GM19455 (cell line): ENCODE measurements at regions not wholly inside any gene's neighbourhood (a gene's known extent, or its start where the extent isn't known, plus 50 kb on each side); places are given as distances from the start of the nearest gene placed in this dataset.
"Not testable (repeated sequence)": the region's sequence is repeated elsewhere in the genome, so short reads cannot be mapped to it uniquely, and the experiment has no call there.

Experiments used
- ATAC-seq: cut with Tn5 transposase; IDR thresholded peaks from one replicate; pipeline ENCODE4 v1.9.1; 2021; ENCODE audit not compliant: unreplicated experiment

DNA sequence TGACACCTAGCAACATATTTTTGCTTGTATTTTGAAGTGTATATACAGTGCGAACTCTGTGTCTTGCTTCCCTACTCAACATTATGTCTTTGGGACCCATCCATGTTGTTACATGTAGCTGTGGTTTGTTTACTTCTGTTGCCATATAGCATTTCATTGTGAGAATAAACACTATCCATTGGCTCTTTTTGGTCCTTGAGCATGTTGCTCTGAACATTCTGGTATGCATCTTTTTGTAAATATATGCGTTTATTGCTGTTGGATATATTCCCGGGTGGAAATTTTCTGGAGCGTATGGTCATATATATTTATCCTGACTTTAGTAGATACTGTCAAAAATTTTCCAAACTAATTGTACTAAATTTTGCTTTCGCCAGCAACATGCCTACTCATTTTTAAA lies 222.5 kb upstream of the SPTLC3 start:
- no peak for ATAC-seq

DNA sequence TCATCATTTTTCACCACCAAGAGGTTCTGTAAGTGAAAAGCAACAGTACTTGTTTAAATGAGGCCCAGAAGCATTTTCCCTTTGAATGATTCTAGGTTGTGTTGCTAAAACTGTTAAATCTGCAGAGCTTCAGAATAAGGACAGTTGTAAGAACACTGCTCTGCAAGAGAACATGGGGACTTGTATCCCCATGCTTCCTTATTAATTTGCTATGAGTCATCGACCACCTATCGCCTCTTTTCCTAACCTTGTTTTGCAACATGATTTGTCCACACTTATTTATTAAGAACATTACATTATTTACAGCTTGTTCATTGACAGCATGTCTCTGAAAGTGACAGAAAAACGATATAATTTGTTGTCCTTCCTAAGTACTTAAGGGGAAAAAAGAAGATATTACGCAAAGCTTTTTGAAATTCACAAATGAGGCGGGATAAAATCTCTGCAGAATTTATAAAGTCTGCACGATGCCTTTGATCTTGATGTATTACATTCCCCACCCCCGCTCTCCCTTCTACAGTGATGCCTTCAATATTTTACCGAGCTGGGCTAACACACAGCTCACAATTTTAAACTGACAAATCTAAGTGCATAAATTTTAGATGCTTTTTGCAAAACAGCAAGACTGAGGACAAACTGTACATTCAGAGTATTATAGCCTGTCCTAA lies 220.0 kb upstream of the SPTLC3 start:
- no peak for ATAC-seq

DNA sequence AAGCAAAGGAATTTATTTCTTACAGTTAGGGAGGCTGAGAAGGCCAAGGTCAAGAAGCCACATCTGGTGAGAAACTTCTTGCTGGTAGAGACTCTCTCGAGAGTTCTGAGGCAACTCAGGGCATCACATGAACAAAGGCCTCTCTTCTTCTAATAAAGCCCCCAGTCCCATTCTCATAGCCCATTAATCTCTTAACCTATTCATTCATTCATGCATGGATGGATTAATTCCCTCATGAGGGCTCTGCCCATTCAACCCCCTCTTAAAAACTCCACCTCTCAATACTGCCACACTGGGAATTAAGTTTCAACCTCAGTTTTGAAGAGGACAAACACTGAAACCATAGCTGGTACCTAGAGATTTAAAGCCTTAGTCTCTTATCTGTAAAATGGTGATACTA lies 217.9 kb upstream of the SPTLC3 start:
- no peak for ATAC-seq

DNA sequence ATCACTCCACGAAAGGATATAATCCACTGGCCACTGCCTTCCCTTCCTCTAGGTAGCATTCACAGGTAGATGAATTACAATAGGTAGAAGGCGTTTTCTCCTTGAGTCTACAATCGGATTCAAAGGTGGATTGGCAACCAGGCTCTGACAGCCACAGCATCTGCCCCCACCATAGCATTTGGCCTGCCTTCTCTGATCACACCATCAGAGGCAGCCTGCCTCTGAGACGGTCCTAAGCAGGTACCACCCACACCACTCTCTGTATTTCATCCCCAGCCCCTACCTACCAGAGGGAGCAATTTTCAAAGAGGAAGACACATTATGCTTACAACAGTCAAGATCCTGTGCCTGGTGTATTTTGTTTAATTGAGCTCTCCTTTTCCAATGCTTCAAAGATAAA lies 210.5 kb upstream of the SPTLC3 start:
- no peak for ATAC-seq

DNA sequence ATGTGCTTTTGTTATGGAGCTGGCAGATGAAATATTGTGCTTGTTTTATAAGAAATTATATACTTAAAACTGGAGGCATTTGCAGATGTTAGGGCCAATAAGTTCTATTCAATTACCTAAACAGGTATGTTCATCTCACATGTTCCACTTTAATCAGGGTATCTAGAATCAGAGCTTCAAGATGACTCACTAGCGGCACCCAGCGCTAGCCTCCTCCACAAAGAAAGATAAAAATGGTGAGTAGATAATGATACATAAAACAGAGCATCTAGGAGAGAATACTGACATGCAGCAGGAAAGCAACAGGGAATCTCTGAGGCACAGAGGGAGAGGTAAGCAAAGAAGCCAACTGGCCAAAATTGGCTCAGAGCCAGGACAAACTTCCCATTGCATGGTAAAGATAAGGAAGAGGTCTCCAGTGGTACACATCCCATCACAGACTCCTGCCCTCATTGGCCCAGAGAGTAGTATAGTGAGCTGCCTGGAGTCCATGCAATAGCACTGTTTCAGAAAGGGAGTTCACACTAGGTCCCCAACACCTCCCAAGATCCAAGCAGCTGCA lies 200.7 kb upstream of the SPTLC3 start:
- no peak for ATAC-seq

DNA sequence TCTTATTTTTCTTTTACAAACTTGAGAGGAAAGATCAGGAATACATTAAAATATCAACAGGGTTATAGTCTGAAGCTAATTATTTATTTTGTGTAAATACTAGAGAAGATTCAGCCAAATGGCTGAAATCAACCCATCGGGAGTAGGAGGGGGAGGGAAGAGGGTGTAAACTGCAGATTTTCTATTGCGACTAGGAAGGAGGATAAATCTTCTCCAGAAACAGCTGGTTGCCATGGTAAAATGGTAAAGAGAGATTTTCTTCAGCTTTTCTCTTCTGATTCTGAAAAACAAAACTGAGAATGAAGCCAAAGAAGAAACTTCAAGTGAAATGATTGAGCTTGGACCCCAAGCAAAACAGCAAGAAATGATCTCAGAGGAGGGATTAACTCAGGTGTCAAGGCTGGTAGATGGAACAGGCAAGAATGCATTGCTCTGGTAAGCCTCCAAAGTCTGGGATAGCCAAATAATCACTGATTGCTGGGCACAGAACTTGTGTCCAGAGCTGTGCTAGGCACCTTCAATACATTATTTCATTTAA lies 193.5 kb upstream of the SPTLC3 start:
- ATAC-seq: no peak

DNA sequence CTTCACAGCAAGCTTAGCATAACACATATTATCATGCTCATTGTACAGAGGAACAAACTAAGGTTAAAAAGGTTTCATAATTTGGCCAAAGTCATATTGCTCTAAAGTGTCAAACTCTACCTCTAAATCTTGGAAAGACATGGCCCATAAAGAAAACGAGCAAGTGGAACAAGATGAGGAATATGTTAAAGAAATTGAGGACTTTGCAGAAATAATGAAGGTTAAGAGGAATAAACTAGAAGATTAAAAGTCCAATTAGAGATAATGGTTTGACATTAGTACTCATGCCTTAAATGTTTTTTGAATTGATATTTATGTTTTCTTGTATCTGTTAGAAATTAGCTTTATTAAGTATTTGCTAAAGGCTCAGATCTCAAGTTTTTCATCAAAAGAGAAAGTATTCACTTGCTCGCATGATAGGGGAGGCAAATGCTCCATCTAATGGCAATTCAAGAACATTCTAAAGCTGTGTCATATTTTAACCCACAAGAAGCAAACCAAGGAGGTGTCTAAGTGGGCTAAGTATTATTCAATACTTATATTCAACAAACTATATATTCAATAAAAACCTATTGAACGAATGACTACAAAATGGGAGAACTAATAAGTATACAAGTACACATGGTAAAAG lies 192.9 kb upstream of the SPTLC3 start:
- ATAC-seq: no peak

- no peak for ATAC-seq
Measured at GRCh38 chr20:12821249-12821648, 187.5 kb upstream of the SPTLC3 start.

DNA sequence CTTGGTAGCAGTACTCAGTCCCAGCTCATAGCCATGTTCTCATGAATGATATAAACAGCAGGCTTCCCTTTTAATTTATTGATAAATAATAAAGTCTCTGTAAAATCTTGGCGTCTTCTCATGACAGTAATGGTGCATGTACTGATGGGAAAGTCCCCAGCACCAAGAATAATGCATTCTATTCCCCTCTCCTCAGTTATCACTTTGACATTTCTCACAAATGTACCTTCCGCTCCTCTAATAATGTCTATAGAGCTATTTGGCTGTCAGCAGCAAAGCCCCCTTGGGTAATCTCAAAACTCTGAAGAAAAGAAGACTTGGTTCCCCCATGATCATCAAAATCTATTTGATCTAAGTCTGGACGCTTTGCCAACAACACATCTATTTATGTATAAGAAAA lies 185.0 kb upstream of the SPTLC3 start:
- no peak for ATAC-seq

- ATAC-seq: no peak
Measured at GRCh38 chr20:12824328-12825225, 184.2 kb upstream of the SPTLC3 start.

- ATAC-seq: no peak
Measured at GRCh38 chr20:12825226-12825595, 183.6 kb upstream of the SPTLC3 start.

- ATAC-seq: no peak
Measured at GRCh38 chr20:12827816-12828385, 180.9 kb upstream of the SPTLC3 start.

- no peak for ATAC-seq
Measured at GRCh38 chr20:12829170-12829569, 179.6 kb upstream of the SPTLC3 start.

GRCh38 chr20:12833861-12834260 lies 174.9 kb upstream of the SPTLC3 start:
- ATAC-seq: no peak

- no peak for ATAC-seq
Measured at GRCh38 chr20:12835999-12836398, 172.8 kb upstream of the SPTLC3 start.

GRCh38 chr20:12837646-12838045 lies 171.1 kb upstream of the SPTLC3 start:
- ATAC-seq: no peak

- ATAC-seq: no peak
Measured at GRCh38 chr20:12838261-12838866, 170.4 kb upstream of the SPTLC3 start.

DNA sequence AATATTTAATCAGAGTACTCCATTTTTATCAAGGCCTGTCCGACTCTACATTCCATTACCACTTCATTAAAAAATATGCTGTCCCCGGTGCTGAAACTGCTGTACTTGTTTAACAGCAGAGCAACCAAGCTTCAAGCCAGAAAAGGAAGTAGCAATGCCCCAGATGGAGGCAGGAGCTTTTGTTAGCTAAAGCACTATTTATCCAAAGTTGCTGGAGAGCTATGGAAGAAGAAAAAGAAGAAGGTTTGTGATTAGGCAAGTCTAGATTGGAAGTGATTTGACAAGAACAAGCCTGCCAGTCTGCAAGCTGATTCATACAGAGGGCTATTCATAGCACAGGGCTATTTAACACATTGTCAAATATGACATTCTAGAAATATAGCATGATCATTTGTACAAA lies 160.9 kb upstream of the SPTLC3 start:
- no peak for ATAC-seq

DNA sequence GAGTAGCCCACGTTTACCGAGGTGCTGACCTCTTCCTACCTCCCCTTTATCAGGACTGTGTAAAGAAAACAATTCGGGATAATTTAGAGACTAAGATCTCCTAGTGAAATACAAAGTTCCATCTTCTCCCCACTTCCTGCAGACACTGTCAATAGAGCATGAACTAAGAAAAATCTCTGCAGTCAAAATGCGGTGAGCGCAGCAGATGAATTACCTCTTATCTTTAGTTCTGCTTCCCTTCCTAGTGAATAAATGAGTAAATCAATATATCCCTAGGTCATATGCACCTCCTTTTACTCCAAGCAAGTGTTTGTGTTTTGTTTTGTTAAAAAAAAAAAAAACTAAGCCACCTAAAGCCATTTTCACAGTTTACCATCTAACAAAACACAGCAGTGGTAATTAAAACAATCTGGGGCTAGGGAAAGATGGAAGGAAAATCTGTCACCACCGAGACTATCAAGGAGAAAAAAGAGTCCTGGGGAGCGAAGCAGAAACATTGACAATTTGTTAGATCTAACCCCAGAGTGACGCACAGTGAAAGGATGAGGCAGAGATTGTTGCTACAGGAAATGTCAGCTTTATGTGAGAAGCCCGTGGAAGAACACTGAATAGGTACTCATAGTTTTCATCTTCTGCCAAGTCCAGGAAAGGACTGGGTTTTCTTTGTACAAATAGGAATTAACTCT lies 159.4 kb upstream of the SPTLC3 start:
- ATAC-seq: no peak

GRCh38 chr20:12857643-12858042 lies 151.1 kb upstream of the SPTLC3 start:
- not testable (repeated sequence) for ATAC-seq
